HG02884 (cell line): ENCODE measurements at regions not wholly inside any gene's neighbourhood (a gene's known extent, or its start where the extent isn't known, plus 50 kb on each side); places are given as distances from the start of the nearest gene placed in this dataset.

ENCODE experiments used
- ATAC-seq: cut with Tn5 transposase; IDR thresholded peaks from one replicate; pipeline ENCODE4 v1.9.1; 2021; ENCODE audit warnings: mild to moderate bottlenecking, moderate library complexity; ENCODE audit not compliant: unreplicated experiment

GRCh38 chr10:59077855-59078254 is 98.6 kb upstream of the PHYHIPL start:
- no peak for ATAC-seq

GRCh38 chr10:59078978-59079377 is 97.5 kb upstream of the PHYHIPL start:
- no peak for ATAC-seq

- ATAC-seq, result no peak
Observed at GRCh38 chr10:59079386-59080226, 96.8 kb upstream of the PHYHIPL start.

- ATAC-seq, result no peak
Observed at GRCh38 chr10:59082249-59082648, 94.2 kb upstream of the PHYHIPL start.

GRCh38 chr10:59085054-59085453 is 91.4 kb upstream of the PHYHIPL start:
- ATAC-seq, result no peak

- ATAC-seq, result no peak
Observed at GRCh38 chr10:59085711-59086502, 90.5 kb upstream of the PHYHIPL start.

GRCh38 chr10:59087486-59087885 is 89.0 kb upstream of the PHYHIPL start:
- no peak for ATAC-seq

GRCh38 chr10:59088912-59089573 is 87.4 kb upstream of the PHYHIPL start:
- ATAC-seq, result no peak

- no peak for ATAC-seq
Observed at GRCh38 chr10:59090817-59091622, 85.4 kb upstream of the PHYHIPL start.

- ATAC-seq, result no peak
Observed at GRCh38 chr10:59093461-59093860, 83.0 kb upstream of the PHYHIPL start.

GRCh38 chr10:59096631-59097030 is 79.8 kb upstream of the PHYHIPL start:
- no peak for ATAC-seq

- ATAC-seq, result no peak
Observed at GRCh38 chr10:59098387-59098786, 78.1 kb upstream of the PHYHIPL start.

GRCh38 chr10:59098831-59099452 is 77.5 kb upstream of the PHYHIPL start:
- ATAC-seq, result no peak

- no peak for ATAC-seq
Observed at GRCh38 chr10:59099481-59099880, 77.0 kb upstream of the PHYHIPL start.

- ATAC-seq, result no peak
Observed at GRCh38 chr10:59102394-59102793, 74.0 kb upstream of the PHYHIPL start.

GRCh38 chr10:59104186-59104585 is 72.3 kb upstream of the PHYHIPL start:
- no peak for ATAC-seq

- no peak for ATAC-seq
Observed at GRCh38 chr10:59106441-59106840, 70.0 kb upstream of the PHYHIPL start.

GRCh38 chr10:59107147-59107546 is 69.3 kb upstream of the PHYHIPL start:
- no peak for ATAC-seq

GRCh38 chr10:59108296-59108870 is 68.1 kb upstream of the PHYHIPL start:
- ATAC-seq, result no peak

GRCh38 chr10:59108886-59109288 is 67.6 kb upstream of the PHYHIPL start:
- ATAC-seq, result no peak
